Skeletal muscle tissue (tissue), 3 donors: ENCODE measurements at regions not wholly inside any gene's neighbourhood (a gene's known extent, or its start where the extent isn't known, plus 50 kb on each side); places are given as distances from the start of the nearest gene placed in this dataset.
"Not testable (repeated sequence)": the region's sequence is repeated elsewhere in the genome, so short reads cannot be mapped to it uniquely, and the experiment has no call there.

Source experiments
- H3K27ac ChIP-seq: one replicate; pipeline ENCODE4 v1.7.0; 2013; ENCODE audit warnings: mild to moderate bottlenecking, low read depth, low read length, inconsistent platforms
- H3K27me3 ChIP-seq, 3 donors: one replicate each; pipeline ENCODE4 v1.7.0; 2013; ENCODE audit warnings: low read length in 3 of 3; ENCODE audit not compliant: control insufficient read depth in 3 of 3, insufficient read depth in 3 of 3
- H3K36me3 ChIP-seq, 3 donors: one replicate each; pipeline ENCODE4 v1.7.0; 2013; ENCODE audit warnings: low read length in 3 of 3; ENCODE audit not compliant: control insufficient read depth in 3 of 3, insufficient read depth in 3 of 3
- H3K4me1 ChIP-seq, 3 donors: one replicate each; pipeline ENCODE4 v1.7.0; 2013; ENCODE audit warnings: low read length in 3 of 3, mild to moderate bottlenecking in 3 of 3; ENCODE audit not compliant: control insufficient read depth in 3 of 3, insufficient read depth in 3 of 3
- H3K4me3 ChIP-seq, 3 donors: one replicate each; pipeline ENCODE4 v1.7.0; 2013; ENCODE audit warnings: low read length in 3 of 3
- H3K9ac ChIP-seq, 3 donors: one replicate each; pipeline ENCODE4 v1.7.0; 2013; ENCODE audit warnings: low read length in 3 of 3, mild to moderate bottlenecking in 3 of 3, moderate library complexity in 2 of 3, low read depth in 1 of 3
- H3K9me3 ChIP-seq, 3 donors: one replicate each; pipeline ENCODE4 v1.7.0; 2013; ENCODE audit warnings: low read length in 3 of 3; ENCODE audit not compliant: control insufficient read depth in 3 of 3
- donor health status: Osteomylitis.

GRCh38 chr2:150125188-150125587, 362.3 kb downstream of the RND3 start:
- Histone ChIP-seq H3K4me1 (no peaks in the 10 kb centered on the region), H3K9ac (no peak overlapping the region), H3K27ac (no peak overlapping the region), H3K27me3 (no peaks in the 10 kb centered on the region), H3K9me3 (no peaks in the 10 kb centered on the region), H3K36me3 (no peaks in the 10 kb centered on the region), H3K4me3 (no peak overlapping the region)

- no peaks in the 10 kb centered on the region for H3K27me3 ChIP-seq
- no peak overlapping the region for H3K9ac ChIP-seq
- H3K4me3 ChIP-seq: no peak overlapping the region
- H3K27ac ChIP-seq: no peak overlapping the region
- H3K36me3 ChIP-seq: no peaks in the 10 kb centered on the region
- no peaks in the 10 kb centered on the region for H3K9me3 ChIP-seq
- no peaks in the 10 kb centered on the region for H3K4me1 ChIP-seq
Measured at GRCh38 chr2:150124739-150125138, 362.7 kb downstream of the RND3 start.

GRCh38 chr2:150122871-150123613, 364.4 kb downstream of the RND3 start:
- Histone ChIP-seq H3K9me3 (no peaks in the 10 kb centered on the region), H3K27me3 (no peaks in the 10 kb centered on the region), H3K9ac (no peak overlapping the region)

GRCh38 chr2:150122156-150122555, 365.3 kb downstream of the RND3 start:
- Histone ChIP-seq H3K36me3 (no peaks in the 10 kb centered on the region), H3K9ac (no peak overlapping the region), H3K27ac (no peak overlapping the region), H3K27me3 (no peaks in the 10 kb centered on the region), H3K9me3 (no peaks in the 10 kb centered on the region), H3K4me1 (no peaks in the 10 kb centered on the region), H3K4me3 (no peak overlapping the region)

More at GRCh38 chr2:150122871-150123613, 364.4 kb downstream of the RND3 start:
- Histone ChIP-seq H3K4me1 (no peaks in the 10 kb centered on the region), H3K36me3 (no peaks in the 10 kb centered on the region), H3K27ac (no peak overlapping the region), H3K4me3 (no peak overlapping the region)

GRCh38 chr2:150120326-150120955, 367.0 kb downstream of the RND3 start:
- Histone ChIP-seq H3K9ac (no peak overlapping the region), H3K27me3 (no peaks in the 10 kb centered on the region), H3K27ac (no peak overlapping the region), H3K4me1 (no peaks in the 10 kb centered on the region), H3K9me3 (no peaks in the 10 kb centered on the region), H3K36me3 (no peaks in the 10 kb centered on the region), H3K4me3 (no peak overlapping the region)

DNA sequence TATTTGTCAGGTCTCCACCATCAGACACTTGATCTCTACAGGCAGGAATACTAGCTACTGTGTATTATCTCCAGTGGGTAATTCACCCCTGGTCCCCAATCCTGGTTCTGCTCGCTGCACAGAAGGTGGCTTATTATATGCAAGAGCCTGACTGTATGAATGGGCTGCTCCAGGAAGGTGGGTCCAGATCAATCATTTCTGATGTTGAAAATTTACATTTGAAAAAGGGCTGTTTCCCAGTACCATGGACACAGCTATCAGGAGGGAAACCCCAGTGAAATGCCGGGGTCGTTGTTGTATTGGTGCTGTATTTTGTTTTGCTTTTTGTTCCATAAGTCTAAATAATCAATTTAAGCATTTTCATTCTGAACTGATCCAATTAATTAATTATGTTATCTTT, 367.6 kb downstream of the RND3 start:
- Histone ChIP-seq H3K27me3 (no peaks in the 10 kb centered on the region), H3K4me1 (no peaks in the 10 kb centered on the region)

GRCh38 chr2:150114089-150114488, 373.4 kb downstream of the RND3 start:
- H3K36me3 ChIP-seq, H3K27ac ChIP-seq, H3K27me3 ChIP-seq, H3K4me3 ChIP-seq, H3K9ac ChIP-seq, H3K9me3 ChIP-seq, H3K4me1 ChIP-seq: not testable (repeated sequence)

More for the DNA sequence above, 367.6 kb downstream of the RND3 start:
- Histone ChIP-seq H3K9ac (no peak overlapping the region), H3K27ac (no peak overlapping the region), H3K4me3 (no peak overlapping the region), H3K9me3 (no peaks in the 10 kb centered on the region), H3K36me3 (no peaks in the 10 kb centered on the region)

GRCh38 chr2:150110548-150110947, 376.9 kb downstream of the RND3 start:
- no peaks in the 10 kb centered on the region for H3K36me3 ChIP-seq
- no peak overlapping the region for H3K9ac ChIP-seq
- H3K4me1 ChIP-seq: no peaks in the 10 kb centered on the region
- H3K9me3 ChIP-seq: no peaks in the 10 kb centered on the region
- H3K4me3 ChIP-seq: no peak overlapping the region
- no peaks in the 10 kb centered on the region for H3K27me3 ChIP-seq
- no peak overlapping the region for H3K27ac ChIP-seq

GRCh38 chr2:150109912-150110311, 377.6 kb downstream of the RND3 start:
- Histone ChIP-seq H3K4me1 (no peaks in the 10 kb centered on the region), H3K27ac (no peak overlapping the region), H3K27me3 (no peaks in the 10 kb centered on the region), H3K4me3 (no peak overlapping the region), H3K9me3 (no peaks in the 10 kb centered on the region), H3K36me3 (no peaks in the 10 kb centered on the region), H3K9ac (no peak overlapping the region)

- H3K4me1 ChIP-seq: no peaks in the 10 kb centered on the region
- H3K9ac ChIP-seq: no peak overlapping the region
- no peaks in the 10 kb centered on the region for H3K9me3 ChIP-seq
- no peak overlapping the region for H3K27ac ChIP-seq
- no peaks in the 10 kb centered on the region for H3K27me3 ChIP-seq
- no peak overlapping the region for H3K4me3 ChIP-seq
- no peaks in the 10 kb centered on the region for H3K36me3 ChIP-seq
Measured at GRCh38 chr2:150109028-150109427, 378.4 kb downstream of the RND3 start.
